ENCODE measurements at regions not wholly inside any gene's neighbourhood (a gene's known extent, or its start where the extent isn't known, plus 50 kb on each side); places are given as distances from the start of the nearest gene placed in this dataset.

DNA sequence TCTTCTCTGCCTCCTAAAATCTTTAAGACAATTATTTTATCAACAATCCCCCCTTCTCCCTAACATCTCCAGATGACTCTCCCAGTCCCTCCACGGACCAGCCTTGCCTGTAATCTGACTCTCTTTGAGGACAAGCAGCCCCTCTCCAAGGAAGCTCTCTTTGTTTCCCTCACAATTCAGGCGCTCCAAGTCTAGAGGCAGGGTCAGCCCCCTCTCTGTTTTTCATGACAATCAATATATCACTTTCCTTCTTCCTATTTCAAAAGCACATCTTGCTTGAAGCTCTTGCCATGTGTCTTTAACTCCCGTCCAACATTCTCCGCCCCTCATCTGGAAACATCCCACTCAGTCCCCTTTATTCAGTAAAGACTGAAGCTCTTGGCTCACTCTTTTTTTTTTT lies 393.4 kb upstream of the SULF2 start:
- FAIRE-seq (no peak), DNase-seq (ENCODE audit: insufficient read length, low spot score) (no peak)
- TF ChIP-seq, protein P1, sequence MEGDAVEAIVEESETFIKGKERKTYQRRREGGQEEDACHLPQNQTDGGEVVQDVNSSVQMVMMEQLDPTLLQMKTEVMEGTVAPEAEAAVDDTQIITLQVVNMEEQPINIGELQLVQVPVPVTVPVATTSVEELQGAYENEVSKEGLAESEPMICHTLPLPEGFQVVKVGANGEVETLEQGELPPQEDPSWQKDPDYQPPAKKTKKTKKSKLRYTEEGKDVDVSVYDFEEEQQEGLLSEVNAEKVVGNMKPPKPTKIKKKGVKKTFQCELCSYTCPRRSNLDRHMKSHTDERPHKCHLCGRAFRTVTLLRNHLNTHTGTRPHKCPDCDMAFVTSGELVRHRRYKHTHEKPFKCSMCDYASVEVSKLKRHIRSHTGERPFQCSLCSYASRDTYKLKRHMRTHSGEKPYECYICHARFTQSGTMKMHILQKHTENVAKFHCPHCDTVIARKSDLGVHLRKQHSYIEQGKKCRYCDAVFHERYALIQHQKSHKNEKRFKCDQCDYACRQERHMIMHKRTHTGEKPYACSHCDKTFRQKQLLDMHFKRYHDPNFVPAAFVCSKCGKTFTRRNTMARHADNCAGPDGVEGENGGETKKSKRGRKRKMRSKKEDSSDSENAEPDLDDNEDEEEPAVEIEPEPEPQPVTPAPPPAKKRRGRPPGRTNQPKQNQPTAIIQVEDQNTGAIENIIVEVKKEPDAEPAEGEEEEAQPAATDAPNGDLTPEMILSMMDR (IDR thresholded peaks at IDR 0.05; ENCODE audit: insufficient read depth, missing control alignments): no peak

DNA sequence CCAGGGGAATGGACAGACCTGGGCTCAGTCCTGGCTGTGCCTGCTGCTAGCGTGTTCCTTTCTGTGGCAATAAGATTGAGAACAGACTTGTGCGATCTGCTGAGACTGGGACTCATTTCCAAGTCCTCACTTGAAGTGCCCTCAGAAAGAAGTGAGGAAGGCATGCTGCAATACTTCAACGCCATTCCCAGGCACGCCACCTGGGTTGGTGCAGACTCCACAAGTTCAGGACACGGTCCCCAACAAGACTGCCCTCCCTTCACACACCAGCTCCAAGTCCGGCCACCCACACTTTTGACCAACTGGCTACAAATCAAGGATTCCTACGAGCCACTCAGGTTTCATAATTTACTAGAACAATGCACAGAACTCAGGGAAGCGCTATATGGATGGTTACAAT lies 391.8 kb upstream of the SULF2 start:
- DNase-seq (ENCODE audit: insufficient read length, low spot score): no peak
- TF ChIP-seq, protein P1 (IDR thresholded peaks at IDR 0.05; ENCODE audit: insufficient read depth, missing control alignments): no peak
- no peak for FAIRE-seq

DNA sequence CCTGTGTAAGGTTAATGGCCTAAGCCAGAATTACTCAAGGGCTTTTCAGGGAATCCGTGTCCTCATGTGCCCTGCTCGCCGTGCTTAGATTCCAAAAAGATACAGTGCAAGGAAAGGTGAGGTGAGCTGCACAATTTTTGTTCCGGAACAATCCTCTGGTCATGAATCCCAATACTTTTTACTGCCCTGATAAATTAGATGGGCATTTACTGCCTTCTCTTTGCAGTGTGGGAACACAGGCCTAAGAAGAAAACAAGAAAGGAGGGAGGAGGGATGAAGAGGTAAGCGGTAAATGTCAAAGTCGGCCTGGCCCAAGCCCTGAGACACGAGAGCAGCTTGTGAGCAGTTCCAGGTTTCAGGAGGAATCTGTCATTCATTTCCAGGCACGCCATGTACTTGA lies 390.9 kb upstream of the SULF2 start:
- no peak for DNase-seq (ENCODE audit: insufficient read length, low spot score)
- no peak for FAIRE-seq
- TF ChIP-seq, protein P1 (IDR thresholded peaks at IDR 0.05; ENCODE audit: insufficient read depth, missing control alignments): no peak

DNA sequence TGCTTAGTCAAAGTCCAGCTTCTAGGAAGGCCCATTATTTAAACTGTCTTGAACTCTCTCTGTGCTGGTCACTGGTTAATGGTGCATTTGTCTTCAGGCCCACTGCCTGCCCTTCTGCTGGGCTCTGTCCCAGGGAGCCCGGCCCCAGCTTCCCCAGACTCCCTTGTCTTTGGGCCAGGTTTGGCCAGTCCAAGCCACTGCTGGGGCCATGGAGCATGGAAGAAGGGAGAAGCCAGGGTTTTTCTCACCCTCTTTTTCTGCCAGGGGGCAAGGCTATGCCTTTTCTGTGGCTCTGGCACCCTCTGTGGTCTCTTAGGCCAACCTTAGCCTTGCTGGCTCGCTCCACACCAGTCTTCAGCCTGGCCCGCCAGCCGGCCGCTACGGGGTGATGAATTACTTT lies 390.0 kb upstream of the SULF2 start:
- TF ChIP-seq, protein P1 (IDR thresholded peaks at IDR 0.05; ENCODE audit: insufficient read depth, missing control alignments): no peak
- FAIRE-seq (no peak), DNase-seq (ENCODE audit: insufficient read length, low spot score) (no peak)

DNA sequence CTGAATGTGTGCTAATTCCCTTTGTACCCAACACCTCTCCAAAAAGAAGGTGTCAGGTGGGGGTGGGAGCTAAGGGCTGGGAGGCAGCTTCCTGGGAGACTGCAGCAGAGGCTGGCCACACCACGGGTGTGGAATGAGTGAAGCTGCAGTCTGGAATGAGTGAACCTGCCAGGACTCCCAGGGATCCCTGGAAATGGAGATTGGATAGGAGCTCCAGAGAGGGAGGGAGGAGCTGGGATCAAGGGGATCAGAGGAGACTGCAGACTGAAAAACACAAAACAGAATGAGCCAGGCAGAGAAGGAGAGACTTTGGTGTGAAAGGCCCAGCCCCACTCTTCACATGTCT lies 387.0 kb upstream of the SULF2 start:
- no peak for DNase-seq (ENCODE audit: insufficient read length, low spot score)
- TF ChIP-seq, protein P1 (IDR thresholded peaks at IDR 0.05; ENCODE audit: insufficient read depth, missing control alignments): no peak
- FAIRE-seq: no peak

DNA sequence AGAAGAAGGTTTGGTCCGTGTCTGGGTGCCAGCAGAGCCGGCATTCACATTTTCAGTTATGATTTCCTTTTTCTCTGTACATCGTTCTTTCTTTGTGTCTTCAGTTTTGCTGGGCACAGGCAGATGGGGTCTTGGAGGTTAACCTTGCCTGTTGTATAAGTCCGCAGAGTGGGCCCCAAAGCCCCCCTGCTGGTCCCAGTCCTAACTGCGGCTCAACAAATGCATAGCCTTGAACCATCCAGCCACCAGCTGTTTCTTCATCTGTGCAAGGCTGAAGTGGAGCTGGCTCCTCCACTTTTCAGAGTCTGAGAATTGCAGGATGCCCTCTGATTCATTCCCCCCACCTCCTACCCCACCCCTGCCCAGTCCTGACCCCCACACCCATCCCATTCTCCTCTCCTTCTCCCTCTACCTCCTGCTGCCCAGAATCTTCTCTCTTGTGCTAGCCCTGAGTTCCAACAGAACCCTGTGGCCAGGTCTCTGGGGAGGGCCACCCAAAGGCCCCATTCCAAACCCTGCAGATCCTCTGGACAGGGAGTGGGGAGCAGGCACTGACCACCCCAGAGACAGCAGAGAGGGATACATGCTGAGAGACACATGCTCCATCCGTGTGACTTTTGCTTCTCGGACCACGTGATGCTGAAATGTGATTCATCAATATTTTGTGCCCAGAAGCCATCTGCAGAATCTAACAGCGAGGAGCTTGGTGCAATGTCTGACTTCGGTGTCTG lies 386.5 kb upstream of the SULF2 start:
- TF ChIP-seq, protein P1 (IDR thresholded peaks at IDR 0.05; ENCODE audit: insufficient read depth, missing control alignments): no peak
- DNase-seq (ENCODE audit: insufficient read length, low spot score): no peak
- no peak for FAIRE-seq

DNA sequence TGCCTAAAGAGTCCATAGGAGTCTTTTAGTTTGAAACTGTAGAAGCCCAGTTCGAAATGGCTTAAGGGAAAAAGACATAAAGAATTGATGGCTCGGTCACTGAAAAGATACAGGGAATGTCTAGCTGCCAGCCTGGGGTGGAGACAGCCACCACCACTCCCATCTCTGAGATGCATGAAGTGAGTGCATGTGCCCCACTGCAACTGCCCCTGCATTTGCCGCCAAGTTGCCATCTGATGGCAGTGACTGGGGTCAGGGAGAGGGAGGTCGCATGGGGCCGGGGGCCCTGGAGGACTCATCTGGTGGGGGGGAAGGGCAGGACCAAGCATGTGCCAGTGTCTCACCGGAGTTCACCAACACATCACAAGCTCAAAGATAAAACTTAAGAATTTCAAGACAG lies 385.8 kb upstream of the SULF2 start:
- FAIRE-seq: no peak
- TF ChIP-seq, protein P1 (IDR thresholded peaks at IDR 0.05; ENCODE audit: insufficient read depth, missing control alignments): no peak
- no peak for DNase-seq (ENCODE audit: insufficient read length, low spot score)
